ENCODE measurements at regions not wholly inside any gene's neighbourhood (a gene's known extent, or its start where the extent isn't known, plus 50 kb on each side); places are given as distances from the start of the nearest gene placed in this dataset.
"Not testable (repeated sequence)": the region's sequence is repeated elsewhere in the genome, so short reads cannot be mapped to it uniquely, and the experiment has no call there.

DNA sequence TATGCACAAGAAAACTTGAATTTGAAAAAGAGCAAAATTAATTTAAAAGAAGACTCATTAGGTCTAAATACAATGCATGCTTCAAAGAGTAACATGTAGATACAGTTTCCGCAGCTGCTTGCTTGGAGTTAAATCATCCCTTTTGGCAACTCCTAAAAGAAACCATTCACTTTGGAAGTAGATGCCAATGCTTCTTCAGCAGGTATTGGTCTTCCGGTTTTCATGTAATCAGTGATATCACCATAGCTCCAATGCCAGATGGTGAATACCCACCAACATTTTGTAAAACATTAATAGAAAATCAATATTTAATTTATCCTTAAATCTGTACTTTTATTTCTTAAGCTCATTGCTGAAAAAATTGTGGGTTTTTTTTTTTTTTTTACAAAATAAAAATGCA is 381.1 kb upstream of the PHF14 start:
- DNase-seq (ENCODE audit: low read depth in 3 of 3), result no peak

DNA sequence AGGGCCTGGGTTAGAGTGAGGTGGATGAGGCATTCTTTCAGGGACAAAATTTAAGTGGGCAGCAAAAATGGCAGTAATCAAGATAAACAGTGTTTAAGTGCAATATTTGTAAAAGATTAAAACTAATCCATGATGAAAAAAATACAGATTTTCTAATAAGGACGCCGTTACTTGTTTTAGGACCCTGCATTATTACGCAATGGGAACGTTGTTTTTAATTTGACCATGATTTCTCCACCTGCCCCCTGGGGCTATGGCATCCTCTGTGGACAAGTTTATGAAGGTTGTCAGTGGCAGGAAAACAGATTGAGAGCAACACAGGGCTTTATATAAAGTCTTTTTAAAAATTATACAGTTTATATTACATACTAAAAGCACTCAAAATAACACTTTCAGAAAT is 380.6 kb upstream of the PHF14 start:
- no peak for DNase-seq (ENCODE audit: low read depth in 3 of 3)

DNA sequence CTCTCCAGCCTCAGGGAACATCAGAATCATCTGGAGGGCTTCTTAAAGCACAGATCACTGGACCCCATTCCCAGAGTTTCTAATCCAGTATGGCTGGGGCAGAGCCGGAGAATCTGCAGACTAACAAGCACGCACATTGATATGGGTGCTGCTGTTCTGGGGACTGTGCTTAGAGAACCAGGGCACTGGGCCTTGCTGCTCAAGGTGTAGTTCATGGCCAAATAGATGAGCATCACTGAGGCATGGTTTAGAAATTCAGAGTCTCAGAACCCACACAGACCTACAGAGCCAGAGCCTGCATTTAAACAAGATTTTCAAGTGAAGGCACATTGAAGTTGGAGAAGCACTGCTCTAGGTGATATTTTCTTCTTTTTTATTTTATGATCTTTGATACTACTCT is 376.8 kb upstream of the PHF14 start:
- DNase-seq (ENCODE audit: low read depth in 3 of 3), result no peak

DNA sequence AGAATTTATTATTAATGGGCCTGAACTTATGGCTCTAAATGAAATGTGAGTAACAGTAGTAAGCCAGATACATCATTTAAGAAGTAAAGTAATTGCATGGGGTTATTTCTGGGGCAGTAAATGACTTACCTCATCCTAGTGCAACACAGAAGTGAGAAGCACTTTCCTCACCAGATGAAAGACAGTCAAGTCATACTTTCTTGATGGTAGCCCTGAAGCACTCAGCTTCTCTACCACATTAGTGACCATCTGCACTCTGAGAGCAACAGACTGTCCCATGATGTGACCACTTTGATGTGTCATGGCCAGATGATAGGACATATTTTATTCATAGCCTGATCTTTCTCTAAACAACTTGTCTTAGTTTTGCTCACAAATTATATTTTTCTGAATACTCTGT is 369.5 kb upstream of the PHF14 start:
- no peak for DNase-seq (ENCODE audit: low read depth in 3 of 3)

DNA sequence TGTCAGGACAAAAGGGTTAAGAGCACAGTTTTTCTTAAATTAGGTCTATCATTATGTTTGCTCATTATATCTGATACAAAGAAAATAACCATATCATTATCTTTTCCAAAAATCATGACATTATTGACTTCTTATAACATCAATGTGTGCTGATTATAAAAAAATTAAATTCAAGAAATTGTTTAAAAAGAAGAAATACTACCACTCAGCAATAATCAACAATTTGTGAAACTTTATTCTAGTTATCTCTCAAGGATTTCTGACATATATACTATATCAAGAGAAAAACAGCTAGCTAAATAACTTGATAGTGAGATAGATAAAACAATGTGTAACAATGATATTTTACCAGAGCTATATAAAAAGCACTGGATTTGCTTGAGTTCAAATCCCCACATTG is 360.7 kb upstream of the PHF14 start:
- DNase-seq (ENCODE audit: low read depth in 3 of 3), result no peak

DNA sequence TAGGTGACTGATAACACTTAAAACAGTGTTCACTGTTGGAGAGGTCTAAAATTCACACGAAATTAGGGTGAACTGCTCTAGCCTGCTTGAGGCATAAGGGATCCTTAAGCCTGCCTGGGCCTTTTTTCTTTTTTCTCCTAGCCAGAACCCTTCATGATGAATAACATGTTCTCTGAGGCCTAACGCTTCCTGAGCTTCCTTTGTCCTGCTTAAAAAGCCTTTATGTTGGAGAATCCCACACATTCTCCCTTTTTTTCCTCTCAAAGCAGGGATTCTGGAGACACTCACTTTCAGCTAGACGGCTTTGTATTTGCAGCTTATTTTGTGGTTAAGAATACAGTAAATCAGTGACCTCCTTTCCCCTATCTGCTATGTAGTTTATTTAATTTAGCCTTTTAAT is 354.7 kb upstream of the PHF14 start:
- DNase-seq (ENCODE audit: low read depth in 3 of 3), result no peak

DNA sequence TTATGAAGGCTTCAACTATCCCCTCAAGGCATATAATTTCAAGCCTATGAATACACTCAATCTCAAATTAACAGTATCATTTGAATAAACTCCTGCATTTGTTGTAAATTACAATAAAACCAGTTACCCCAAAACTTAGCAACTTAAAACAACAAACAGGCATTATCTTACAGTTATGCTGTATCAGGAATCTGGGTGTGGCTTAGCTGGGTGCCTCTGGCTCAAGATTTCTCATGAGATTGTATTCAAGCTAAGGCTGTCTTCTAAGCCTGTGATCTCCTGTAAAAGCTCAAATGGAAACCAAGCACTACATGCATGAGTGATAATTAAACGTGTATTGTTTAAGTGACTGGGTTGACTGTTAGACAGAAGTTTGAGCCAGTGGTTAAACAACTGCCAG is 341.0 kb upstream of the PHF14 start:
- no peak for DNase-seq (ENCODE audit: low read depth in 3 of 3)

DNA sequence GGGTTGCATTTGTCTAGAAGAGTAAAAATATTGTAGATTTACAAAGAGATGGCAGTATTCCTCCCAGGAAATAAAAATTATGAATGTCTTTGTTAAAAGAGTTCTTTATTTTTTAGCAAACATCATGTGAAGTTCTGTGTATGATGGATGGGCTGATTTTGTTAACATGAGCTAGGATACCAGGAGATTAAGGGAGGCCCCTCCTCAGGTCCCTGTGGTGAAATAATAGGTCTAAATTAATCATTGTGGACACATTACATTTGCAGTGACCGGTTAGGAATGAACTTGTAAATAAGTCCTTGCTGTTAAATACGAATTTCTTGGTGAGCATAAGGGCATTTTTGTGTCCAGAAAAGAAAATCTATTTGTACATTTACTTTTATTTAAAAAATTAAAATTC is 339.4 kb upstream of the PHF14 start:
- no peak for DNase-seq (ENCODE audit: low read depth in 3 of 3)

DNA sequence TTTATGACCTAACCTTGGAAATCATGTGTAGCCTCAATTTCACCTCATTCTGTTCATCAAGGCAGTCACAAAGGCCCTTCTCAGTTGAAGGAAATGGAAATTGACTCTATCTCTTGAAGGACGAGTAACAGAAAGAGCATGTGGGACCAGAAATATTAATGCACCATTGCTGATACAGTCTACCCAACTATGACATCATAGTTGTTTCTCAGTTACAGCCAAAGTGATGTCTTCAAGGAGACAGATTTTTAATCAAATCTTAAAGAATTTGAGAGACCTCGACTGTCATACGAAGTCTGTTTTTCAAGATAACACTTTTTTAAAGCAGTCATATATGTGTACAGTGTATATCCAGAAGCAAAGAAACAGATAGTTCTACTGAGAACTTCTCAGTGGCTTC is 335.7 kb upstream of the PHF14 start:
- DNase-seq (ENCODE audit: low read depth in 3 of 3), result no peak

DNA sequence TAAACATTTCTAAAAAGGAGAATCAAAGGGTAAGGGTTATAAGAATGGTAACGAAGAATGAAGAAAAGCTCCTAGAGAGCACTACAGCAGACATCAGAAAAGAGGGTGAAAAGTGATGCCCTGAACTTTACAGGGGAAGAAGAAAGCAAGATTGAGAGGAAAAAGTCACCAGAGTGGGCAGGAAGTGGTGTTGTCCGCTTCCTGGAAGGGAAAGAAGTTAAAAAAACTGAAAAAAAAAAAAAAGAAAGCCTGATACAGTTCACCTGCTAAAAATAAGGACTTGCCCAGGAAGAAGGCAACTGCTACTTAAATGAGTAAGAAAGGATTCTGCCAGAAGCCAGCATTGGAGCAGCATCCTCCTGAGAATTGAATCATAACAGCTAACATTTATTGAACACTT is 330.1 kb upstream of the PHF14 start:
- DNase-seq (ENCODE audit: low read depth in 3 of 3), result no peak

DNA sequence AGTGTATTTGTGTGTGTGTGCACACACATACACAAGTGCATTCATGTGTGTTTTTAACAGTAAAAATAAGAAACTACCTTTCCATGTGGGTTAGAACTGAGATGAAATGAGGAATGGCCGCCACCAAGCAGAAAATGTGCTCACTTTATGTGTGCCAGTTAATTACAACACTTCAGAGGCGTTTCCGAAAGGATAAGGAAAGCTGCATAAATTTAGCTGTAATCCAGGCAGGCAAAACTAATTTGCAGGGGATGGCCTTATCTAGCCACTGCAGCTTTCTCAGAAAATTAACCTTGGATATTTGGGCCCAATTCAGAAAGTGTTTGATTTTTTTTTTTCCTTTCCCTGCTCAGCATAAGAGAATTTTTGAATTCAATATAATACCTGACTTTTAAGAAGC is 328.8 kb upstream of the PHF14 start:
- DNase-seq (ENCODE audit: low read depth in 3 of 3), result no peak

DNA sequence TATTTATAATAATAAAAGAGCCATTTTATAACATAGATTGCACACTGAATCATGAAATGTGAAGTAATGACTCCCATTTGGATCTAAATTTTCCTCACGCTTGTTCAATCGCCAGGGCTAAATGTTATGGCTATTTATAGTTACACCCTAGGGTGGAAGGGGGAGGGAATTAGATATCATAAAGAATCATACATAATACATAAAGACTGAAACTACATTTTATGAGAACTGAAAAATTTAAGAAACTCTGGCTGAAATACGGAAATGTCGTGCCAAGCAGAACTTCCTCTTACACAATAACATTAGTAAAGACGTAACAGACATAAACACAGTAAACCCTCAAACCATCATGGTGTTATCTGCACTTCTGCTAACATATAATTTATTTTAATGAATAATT is 327.5 kb upstream of the PHF14 start:
- no peak for DNase-seq (ENCODE audit: low read depth in 3 of 3)

DNA sequence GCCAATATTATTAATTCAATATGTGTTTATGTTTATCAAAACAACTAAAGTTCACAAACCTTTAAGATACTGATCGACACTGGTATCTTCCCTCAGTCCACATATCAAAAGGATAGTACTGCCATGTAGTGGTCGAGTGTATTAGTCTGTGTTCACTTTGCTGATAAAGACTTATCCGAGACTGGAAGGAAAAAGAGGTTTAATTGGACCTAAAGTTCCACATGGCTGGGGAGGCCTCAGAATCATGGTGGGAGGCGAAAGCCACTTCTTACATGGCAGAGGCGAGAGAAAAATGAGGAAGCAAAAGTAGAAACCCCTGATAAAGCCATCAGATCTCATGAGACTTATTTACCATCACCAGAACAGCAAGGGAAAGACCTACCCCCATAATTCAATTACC is 325.4 kb upstream of the PHF14 start:
- DNase-seq (ENCODE audit: low read depth in 3 of 3), result no peak

DNA sequence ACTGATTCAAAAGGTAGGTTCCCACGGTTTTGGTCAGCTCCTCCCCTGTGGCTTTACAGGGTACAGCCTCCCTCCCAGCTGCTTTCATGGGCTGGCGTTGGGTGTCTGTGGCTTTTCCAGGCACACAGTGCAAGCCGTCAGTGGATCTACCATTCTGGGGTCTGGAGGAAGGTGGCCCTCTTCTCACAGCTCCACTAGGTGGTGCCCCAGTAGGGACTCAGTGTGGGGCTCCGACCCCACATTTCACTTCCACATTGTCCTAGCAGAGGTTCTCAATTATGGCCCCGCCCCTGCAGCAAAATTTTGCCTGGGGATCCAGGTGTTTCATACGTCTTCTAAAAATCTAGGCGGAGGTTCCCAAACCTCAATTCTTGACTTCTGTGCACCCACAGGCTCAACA is 324.6 kb upstream of the PHF14 start:
- not testable (repeated sequence) for DNase-seq (ENCODE audit: low read depth in 3 of 3)

DNA sequence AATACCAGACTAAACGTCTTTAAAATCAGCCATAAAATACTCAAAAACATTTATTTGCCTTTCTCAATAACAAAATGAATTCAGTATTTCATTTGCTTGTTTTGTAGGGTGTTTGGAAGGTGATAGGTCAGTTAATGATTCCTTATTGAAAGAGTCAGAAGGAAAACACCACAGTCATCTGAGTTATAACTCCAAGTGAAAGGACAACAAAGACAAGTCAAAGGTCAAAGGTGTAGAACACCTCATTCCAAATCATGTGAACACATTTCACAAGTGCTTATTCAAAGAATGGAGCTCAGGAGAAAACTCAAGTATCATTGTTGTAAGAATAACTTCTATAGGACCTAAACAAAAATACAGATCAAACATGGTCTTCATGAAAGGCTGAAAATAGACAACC is 318.6 kb upstream of the PHF14 start:
- no peak for DNase-seq (ENCODE audit: low read depth in 3 of 3)

DNA sequence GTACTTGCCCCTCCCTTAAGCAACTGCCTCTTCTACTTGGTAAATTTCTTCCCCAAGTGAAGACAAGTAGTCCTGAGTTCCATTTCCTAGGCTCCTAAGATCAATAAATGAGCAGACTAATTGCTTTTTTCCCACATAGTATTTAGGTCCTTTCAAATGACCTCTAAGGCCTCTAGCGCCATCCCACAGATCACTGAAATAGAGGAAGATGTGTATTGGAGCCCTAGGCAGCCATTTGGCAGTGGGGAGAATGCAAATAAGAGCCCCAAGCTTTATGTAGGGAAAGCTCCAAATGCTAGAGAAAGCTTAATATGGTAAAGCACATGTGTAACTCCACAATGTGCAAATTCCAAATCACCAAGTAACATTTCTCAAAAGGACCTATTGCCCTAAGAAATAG is 316.5 kb upstream of the PHF14 start:
- DNase-seq (ENCODE audit: low read depth in 3 of 3), result no peak

DNA sequence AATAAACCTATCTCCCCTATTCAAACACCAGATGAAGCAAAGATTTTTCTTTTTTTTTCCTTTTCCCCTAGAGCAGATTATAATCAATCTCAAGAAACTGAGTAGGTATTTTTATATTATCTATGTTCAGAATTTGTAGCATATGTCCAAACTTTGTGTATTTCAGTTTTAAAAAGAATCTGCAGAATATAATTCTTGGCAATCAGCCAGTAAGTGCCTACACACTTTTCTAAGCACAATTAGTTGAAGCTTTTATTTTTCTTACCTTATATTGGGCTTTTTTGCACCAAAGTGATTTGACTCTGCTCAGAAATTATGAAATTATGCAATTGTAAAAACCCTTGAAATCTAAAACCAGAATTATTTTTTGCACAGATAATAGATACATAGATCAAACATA is 315.8 kb upstream of the PHF14 start:
- DNase-seq (ENCODE audit: low read depth in 3 of 3), result no peak

DNA sequence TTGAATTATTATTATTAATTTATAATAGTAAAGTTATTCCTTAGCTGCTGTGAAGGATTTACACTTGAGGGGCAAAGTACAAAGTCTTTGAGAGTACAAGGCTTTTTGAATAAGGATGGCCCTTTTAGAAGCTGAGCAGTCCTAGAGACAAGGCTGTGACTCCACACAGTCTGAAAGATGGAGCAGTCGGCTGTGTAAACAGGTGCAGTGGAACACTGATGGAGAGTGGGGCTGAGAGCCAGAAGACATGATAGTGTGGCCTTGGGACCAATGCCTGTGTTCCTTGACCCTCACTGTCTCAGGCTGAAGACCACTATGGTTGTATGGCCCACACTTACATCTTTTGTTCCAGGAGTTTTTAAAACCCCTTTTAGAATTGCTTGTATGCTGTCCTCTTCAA is 311.2 kb upstream of the PHF14 start:
- no peak for DNase-seq (ENCODE audit: low read depth in 3 of 3)

DNA sequence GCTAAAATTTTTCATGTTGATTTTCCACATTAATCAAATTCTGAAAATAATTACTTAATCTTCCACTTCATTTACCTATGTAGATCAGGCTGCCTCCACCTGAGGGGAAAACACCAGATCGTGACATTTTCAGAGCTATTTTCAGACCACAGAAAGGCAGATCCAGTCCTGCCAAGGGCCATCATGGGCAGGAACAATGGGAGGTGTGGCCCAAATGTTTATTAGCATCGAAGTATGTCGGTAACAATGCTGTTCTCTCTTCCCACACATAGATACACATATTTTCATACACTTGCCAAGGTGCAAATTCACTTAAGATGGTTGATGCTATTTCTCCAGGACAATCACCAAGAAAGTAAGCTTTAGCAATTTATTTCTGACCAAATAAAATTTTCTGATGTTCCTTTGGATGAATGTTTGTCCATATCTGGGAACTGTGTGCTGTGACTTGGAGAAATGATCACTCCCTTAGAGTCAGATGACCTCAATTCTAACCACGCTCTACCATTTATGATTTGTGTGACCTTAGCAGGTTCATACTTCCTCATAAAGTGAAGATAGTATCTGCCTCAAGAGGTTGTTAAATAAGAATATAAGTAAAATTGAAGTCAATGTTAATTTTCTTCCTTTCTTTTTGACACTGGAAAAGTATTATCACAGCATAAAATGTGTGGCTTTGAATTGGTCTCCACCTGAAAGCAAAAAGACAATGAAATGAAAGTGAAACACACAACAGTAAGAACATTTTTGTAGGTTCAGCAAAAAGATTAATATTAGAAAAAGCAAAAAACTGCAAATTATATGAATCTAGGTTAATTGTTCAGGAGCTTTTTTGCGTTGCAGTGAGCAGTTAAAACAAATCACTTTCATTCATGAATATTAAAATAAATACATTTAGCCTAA is 310.4 kb upstream of the PHF14 start:
- DNase-seq (ENCODE audit: low read depth in 3 of 3), result no peak

DNA sequence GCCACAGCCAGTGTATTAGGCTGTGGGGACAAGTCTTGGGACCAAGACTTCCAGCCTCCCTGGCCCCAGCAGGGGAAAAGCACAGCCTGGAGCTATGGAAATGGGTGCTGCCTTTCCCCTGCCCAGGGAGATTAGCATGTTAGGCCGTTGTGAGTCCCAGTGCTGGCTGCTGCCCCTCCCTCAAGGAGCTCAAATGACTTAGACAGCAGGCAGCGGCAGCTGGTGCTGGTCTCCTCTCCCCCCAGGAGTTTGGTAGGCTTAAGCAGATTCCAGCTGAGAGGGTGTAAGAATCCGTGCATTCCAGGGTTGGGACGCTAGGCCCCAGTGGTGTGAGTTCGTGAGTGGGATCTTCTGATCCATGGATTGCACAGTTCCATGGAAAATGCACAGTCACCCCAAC is 301.5 kb upstream of the PHF14 start:
- DNase-seq (ENCODE audit: low read depth in 3 of 3), result no peak

DNA sequence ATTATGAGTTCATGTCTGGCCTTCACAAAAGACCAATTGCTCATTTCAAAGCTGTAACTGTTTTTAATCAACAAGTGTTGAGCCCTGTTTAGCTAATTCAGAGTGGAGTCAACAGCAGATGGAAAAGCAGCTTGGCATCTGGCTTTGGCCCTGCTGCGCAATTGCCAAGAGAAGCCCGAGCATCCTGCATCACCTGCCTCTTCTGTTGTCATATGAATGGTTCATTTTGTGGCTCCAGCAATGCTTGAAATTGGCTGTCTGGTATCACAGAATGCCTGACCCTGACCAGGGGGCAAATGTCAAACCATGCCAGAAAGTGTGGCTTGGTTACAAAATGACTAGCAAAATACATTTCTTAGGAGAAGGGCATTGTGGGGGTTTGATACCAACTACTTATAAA is 296.5 kb upstream of the PHF14 start:
- DNase-seq (ENCODE audit: low read depth in 3 of 3), result no peak

DNA sequence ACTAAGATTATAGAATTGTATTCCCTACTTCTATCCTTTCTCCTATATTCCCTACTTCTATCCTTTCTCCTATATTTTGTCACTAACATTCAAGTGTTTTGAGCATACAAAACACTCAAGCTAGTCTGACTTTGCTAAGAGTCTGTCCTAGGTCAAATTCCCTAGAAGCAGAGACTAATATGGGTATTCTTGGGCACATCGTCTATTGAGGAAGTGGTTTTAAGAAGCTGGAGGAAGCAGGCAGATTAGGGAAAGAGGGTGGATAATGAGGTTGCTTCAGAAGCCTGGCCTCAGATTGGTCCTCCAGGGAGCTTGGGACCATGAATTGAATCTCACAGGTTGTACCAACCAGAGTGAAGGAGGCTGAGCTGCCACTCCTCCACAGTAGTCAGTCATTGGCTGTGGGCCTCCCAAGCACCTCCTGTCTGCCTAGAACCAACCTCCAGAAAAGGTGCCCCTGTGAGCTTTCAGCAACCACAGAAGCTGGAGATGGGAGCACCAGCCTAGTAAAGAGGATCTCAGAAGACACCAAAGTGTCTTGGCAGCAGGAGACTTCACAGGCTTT is 295.9 kb upstream of the PHF14 start:
- no peak for DNase-seq (ENCODE audit: low read depth in 3 of 3)

DNA sequence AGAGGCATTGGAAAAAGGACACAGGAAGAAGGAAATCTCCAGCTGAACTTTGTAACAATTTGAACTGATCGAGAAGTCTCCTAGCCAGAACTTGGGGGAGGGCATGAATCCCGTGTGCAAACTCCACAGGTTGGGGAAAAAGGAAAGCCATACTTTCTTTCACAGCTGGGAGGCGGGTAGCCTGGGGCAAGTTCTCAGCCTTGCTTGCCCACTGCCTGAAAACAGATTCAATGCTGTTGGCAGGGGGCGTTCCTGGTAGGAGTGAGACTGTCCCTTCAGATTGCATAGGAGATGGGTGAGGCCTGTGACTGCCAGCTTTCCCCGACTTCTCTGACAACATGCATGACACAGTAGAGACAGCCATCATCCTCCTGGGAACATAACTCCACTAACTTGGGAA is 289.1 kb upstream of the PHF14 start:
- DNase-seq (ENCODE audit: low read depth in 3 of 3), result no peak

DNA sequence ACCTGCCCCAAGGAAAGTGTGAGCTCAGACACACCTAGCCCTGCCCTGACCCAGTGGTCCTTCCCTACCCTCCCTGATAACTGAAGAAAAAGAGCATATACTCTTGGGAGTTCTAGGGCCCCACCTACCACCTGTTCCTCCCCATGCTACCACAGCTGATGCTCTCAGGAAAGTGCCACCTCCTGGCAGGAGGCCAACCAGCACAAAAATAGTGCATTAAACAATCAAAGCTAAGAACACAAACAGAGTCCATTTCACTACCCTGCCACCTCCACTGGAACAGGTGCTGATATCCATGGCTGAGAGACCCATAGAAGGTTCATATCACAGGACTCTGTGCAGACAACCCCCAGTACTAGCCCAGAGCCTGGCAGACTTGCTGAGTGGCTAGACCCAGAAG is 288.6 kb upstream of the PHF14 start:
- DNase-seq (ENCODE audit: low read depth in 3 of 3), result no peak

All from stimulated activated CD4-positive, alpha-beta T cell treated with anti-CD3 and anti-CD28 coated beads, TNF-alpha, amount 100 ng/mL, for 4 hours (primary cell).